Body of pancreas (tissue), 4 donors: ENCODE measurements at regions not wholly inside any gene's neighbourhood (a gene's known extent, or its start where the extent isn't known, plus 50 kb on each side); places are given as distances from the start of the nearest gene placed in this dataset.

Experiments
- ATAC-seq: fragments of 150-250 bp; one replicate; pipeline ENCODE4 v1.9.1; 2016
- DNase-seq, 4 donors: peaks; one replicate each; pipeline ENCODE4 v3.0.0-alpha.2; 2019
- H3K27ac ChIP-seq, 4 donors: fragments of 200-600 bp; sonication (generic); 1 replicate in 3 of 4; 2 replicates in 1 of 4; pipeline versions ENCODE4 v1.5.1 to v1.6.1; 2016 to 2019; ENCODE audit warnings: mild to moderate bottlenecking in 1 of 4, mixed read lengths in 1 of 4, moderate library complexity in 1 of 4
- H3K27me3 ChIP-seq, 2 donors: fragments of 200-600 bp; sonication (generic); one replicate each; pipeline ENCODE4 v1.6.0; 2016; ENCODE audit warnings: mild to moderate bottlenecking in 1 of 2
- H3K36me3 ChIP-seq, 2 donors: fragments of 200-600 bp; sonication (generic); replicated peaks in 1 of 2; 2 replicates each; pipeline ENCODE4 v1.5.1; 2016; ENCODE audit warnings: low read depth in 2 of 2; ENCODE audit not compliant: insufficient read depth in 1 of 2
- H3K4me1 ChIP-seq: fragments of 200-600 bp; sonication (generic); one replicate; pipeline ENCODE4 v1.6.0; 2016
- H3K4me3 ChIP-seq, 2 donors: fragments of 200-600 bp; sonication (generic); 1 replicate in 1 of 2; 2 replicates in 1 of 2; pipeline ENCODE4 v1.5.1; 2016 to 2019
- H3K9me3 ChIP-seq, 3 donors: fragments of 200-600 bp; sonication (generic); 1 replicate in 2 of 3; 2 replicates in 1 of 3; pipeline ENCODE4 v1.5.1; 2016
- CTCF ChIP-seq, 7 experiments: fragments of 450-650 bp in 4 of 7; fragments of 200-600 bp in 3 of 7; sonication (generic) in 3 of 7; IDR thresholded peaks; one replicate each; pipeline ENCODE4 v1.5.1; 2016 to 2019; ENCODE audit warnings: antibody characterized with exemption in 7 of 7
- POLR2A ChIP-seq, 3 donors: fragments of 450-650 bp; IDR thresholded peaks; one replicate each; pipeline ENCODE4 v1.6.1; 2016; ENCODE audit warnings: antibody characterized with exemption in 3 of 3, mild to moderate bottlenecking in 2 of 3
- WGBS, 2 donors: methylation state at CpG; one replicate each; pipeline ENCODE4 v1.1.5; 2017; 5-methylcytosine and 5-hydroxymethylcytosine counted together
- intact Hi-C: fragments of 100-400 bp; cut with DNase I; formaldehyde crosslinking; loops from one replicate; pipeline ENCODE4 v1.15.1; 2023

GRCh38 chr1:181149326-181150125 is 61.0 kb downstream of the IER5 start:
- Histone ChIP-seq H3K27me3 (no peaks in the 10 kb centered on the region), H3K27ac (no peak overlapping the region), H3K36me3 (no peaks in the 10 kb centered on the region), H3K9me3 (no peaks in the 10 kb centered on the region), H3K4me1 (peaks cover 25% of the 10 kb centered on the region), H3K4me3 (no peak overlapping the region)
- DNase-seq, result peak in 1 of 4 donors; percentile 27
- no peak for TF ChIP-seq POLR2A (IDR thresholded peaks at IDR 0.05)
- TF ChIP-seq CTCF (IDR thresholded peaks at IDR 0.05), result no peak
- intact Hi-C loops, result loop anchor here (10.0 kb wide), 3 partner anchors 115 to 625 kb away; partner anchors contain the start of gene MR1
- 77 to 96% methylated on average over 8 to 10 of the region's 10 CpGs for WGBS, 2 donors
- no peak for ATAC-seq

- ATAC-seq (no peak), DNase-seq (no peak)
- 87 to 89% methylated on average over 1 of the region's 1 CpG for WGBS, 2 donors
- no peaks in the 10 kb centered on the region for H3K36me3 ChIP-seq
- no peak overlapping the region for H3K4me3 ChIP-seq
- peaks cover 25% of the 10 kb centered on the region for H3K4me1 ChIP-seq
- H3K27ac ChIP-seq, result no peak overlapping the region
- TF ChIP-seq CTCF (IDR thresholded peaks at IDR 0.05), result no peak
- TF ChIP-seq POLR2A (IDR thresholded peaks at IDR 0.05), result no peak
- intact Hi-C loops, result loop anchor here (10.0 kb wide), 1 partner anchor 625 kb away; no protein-coding TSS in a partner anchor
- H3K27me3 ChIP-seq, result no peaks in the 10 kb centered on the region
- H3K9me3 ChIP-seq, result no peaks in the 10 kb centered on the region
Observed at GRCh38 chr1:181150273-181150672, 61.8 kb downstream of the IER5 start.

- TF ChIP-seq CTCF (IDR thresholded peaks at IDR 0.05), result no peak
- TF ChIP-seq POLR2A (IDR thresholded peaks at IDR 0.05), result no peak
- intact Hi-C loops, result loop anchor here (10.0 kb wide), 1 partner anchor 626 kb away; no protein-coding TSS in a partner anchor
- Histone ChIP-seq H3K27ac (no peak overlapping the region), H3K36me3 (no peaks in the 10 kb centered on the region), H3K27me3 (no peaks in the 10 kb centered on the region), H3K4me1 (peaks cover 25% of the 10 kb centered on the region), H3K9me3 (no peaks in the 10 kb centered on the region), H3K4me3 (no peak overlapping the region)
- ATAC-seq, result no peak
- DNase-seq, result no peak
Observed at GRCh38 chr1:181150842-181151241, 62.3 kb downstream of the IER5 start.

- no peak overlapping the region for H3K4me3 ChIP-seq
- DNase-seq (no peak), ATAC-seq (no peak)
- H3K9me3 ChIP-seq, result no peaks in the 10 kb centered on the region
- no peaks in the 10 kb centered on the region for H3K36me3 ChIP-seq
- WGBS, 2 donors, result 66 to 75% methylated on average over 11 of the region's 11 CpGs
- no peaks in the 10 kb centered on the region for H3K27me3 ChIP-seq
- intact Hi-C loops, result loop anchor here (10.0 kb wide), 1 partner anchor 627 kb away; no protein-coding TSS in a partner anchor
- no peak for TF ChIP-seq POLR2A (IDR thresholded peaks at IDR 0.05)
- TF ChIP-seq CTCF (IDR thresholded peaks at IDR 0.05), result no peak
- H3K4me1 ChIP-seq, result peaks cover 25% of the 10 kb centered on the region
- H3K27ac ChIP-seq, result peak overlapping the region in 1 of 4 donors; percentile 69
Observed at GRCh38 chr1:181151378-181152326, 63.2 kb downstream of the IER5 start.
